CD4-positive, alpha-beta T cell treated with Interleukin-12 subunit alpha and Interleukin-12 subunit beta, for 1 hour (primary cell): ENCODE measurements at regions not wholly inside any gene's neighbourhood (a gene's known extent, or its start where the extent isn't known, plus 50 kb on each side); places are given as distances from the start of the nearest gene placed in this dataset.

ENCODE experiments used
- DNase-seq: peaks from one replicate; pipeline ENCODE4 v3.0.0-alpha.2; 2020

DNA sequence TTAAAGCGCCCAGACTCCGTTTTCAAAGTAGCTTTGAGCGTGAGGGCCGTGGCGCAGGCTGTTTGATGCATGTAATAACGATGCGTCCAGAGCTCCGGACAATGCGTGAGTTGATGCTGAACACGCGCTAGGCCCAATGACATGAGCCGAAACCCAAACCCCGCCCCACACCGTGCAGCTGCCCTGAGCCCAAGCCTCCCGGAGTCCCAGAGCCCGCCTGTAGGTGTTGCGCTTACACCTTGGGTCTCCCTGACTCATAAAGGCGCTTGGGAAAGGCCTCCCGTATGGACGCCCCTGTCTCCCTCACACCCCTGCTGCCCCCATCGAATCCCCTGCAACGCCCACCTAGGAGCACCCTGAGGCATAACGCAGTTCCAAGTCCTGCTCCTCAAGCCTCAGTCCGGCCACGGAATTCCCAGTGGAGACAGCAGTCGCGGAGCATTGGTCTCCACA, 87.6 kb downstream of the ERMARD start:
- DNase-seq, result no peak

DNA sequence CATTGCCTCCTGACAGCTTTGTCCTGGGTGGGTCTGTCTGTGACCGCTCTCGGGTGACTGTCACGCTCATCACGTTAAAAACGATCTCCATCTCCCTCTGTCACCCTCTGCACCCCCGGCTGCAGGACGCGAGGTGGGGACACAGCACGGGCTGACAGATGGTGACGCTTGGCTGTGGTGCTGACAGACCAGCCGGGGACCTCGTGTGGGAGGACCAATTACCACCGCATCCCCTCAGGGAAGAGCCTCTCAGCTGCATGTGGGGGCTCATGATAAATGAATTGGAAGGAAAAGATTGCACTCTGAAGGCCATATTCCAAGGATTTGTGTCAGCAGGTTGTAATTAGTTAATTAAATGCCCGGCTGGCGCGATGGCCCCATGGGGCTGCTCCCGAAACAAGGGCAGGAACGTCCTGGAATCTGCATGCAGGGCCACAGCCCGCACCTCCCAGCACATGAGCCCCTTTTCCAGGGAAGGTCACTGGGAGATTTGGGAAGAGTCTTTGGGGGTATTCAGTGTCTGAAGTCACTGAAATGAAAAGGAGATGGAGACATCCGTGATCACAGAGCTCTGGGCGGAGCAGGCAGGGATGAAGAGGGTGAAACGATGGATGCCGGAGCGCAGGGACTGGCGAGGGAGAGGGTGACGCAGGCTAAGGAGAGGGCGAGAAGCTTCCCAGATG, 87.1 kb downstream of the ERMARD start:
- no peak for DNase-seq

DNA sequence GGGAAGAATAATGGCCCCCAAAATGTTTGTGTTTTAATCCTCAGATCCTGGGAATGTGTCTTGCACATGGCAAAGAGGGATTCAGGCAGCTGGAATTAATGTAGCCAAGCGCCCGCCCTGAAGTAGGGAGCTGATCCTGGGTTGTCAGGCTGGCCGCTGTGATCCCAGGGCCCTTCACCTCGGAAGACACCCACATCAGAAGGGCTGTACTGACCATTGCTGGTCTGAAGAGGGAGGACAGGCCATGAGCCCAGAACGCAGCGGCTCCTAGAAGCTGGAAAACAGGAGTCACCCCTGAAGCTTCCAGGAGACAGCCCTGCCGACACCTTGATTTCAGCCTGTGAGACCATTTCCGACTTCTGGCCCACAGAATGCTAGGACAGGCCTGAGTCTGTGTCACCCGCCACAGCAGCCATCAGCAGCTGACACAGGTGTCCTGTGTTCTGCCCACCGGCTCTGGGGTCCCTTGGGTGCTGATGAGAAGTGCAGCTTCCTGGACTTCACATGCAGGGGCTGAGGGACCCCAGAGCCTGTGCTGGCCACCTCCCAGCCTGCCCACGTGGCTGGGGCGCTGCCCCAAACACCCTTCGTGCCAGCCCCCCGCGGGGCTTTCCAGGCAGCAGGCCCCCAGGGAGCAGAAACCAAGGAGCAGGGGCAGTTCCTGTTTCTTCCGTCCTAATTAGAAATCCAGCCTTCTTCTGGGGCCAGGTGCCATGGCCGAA, 86.3 kb downstream of the ERMARD start:
- no peak for DNase-seq

DNA sequence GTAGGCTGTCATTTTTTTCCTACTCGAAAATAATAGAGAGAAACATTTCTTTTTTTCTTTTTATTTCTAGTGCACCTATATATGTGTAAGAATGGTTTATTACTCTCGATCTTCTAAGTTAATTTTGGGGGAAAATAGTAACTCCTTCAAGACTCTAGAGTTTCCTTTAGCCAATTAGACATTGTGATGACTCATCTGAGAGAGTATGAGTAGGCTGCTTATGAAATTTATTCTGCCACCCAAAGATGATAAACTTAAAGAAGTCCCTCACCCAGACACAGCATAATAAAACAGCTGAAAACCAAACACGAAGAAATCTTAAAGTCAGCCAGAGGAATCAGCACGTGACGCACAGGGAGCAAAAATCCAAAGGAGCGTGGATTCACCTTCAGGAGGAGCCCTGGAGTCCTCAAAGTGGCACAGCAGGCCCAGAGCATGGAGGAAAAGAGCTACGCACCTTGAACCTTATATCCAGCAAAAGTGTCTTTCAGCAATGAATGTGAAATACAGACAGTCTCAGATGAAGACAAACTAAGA, 81.9 kb downstream of the ERMARD start:
- no peak for DNase-seq

DNA sequence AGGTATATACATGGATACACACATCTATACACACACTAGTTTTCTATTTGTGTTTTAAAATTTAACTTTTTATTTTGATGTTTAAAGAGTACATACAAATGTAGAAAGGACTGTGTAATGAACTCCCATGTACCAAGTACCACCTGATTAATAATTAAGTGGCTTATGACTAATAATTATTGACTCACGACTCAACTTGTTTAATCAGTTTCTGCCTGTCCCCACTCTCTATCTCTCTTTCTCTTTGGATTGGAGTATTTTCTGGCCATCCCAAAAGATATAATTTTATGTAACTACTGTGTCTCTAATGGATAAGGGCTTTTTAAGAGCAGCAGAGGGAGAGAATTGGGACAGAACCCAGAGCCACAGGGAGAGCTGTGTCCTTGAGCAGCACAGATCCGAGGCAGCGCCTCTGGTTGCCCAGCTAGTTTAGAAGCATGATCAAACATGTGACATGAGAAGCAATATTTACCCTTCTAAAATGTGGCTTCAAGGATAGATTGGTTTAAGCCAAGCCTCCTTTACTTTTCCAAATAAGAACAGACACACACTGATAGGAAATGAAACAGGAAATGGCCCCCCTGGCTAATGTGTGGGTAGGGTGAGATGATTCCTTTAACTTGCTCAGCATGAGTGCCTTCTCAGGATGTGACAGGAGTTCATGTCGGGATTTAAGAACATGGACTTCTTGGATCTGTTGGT, 81.0 kb downstream of the ERMARD start:
- DNase-seq, result no peak

DNA sequence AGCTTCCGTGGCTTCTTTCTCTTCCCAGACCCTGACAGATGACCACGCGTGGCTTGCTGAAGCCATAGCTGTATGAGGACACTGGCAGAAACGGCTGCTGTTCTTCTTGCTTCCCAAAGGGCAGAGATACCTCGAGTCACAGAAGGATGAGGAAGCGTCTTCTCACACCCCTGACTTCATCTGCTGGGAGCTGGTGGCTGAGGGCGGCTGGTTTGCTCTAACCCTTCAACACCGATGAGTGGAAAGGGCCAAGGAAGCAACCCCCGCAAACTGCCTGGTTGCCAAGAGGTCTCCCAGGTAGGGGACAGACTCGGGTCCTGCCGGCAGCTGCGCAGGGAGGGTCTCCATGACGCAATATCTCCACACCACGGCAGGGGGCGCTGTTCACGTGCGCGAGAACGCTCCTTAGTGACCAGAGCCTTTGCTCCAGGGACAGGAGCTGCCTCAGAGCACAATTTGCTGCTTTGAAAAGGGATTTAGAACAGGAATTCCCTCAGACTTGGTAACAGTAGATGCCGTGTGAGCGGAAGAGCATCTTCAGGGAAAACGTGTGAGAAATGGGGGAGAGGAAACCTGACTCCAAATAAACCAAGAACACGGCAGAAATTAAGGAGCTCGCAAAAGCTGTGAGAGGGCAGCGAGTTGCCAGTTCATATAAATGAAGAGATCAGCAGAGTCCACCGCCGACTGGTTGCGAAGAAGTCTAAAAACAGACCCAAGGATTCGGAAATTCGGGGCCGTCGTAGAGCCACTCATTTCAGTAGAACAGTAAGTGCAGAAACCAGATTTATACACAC, 80.2 kb downstream of the ERMARD start:
- DNase-seq, result peak; percentile 60
